ENCODE measurements at regions not wholly inside any gene's neighbourhood (a gene's known extent, or its start where the extent isn't known, plus 50 kb on each side); places are given as distances from the start of the nearest gene placed in this dataset.

- Histone ChIP-seq H3K36me3 (ENCODE audit: low read length) (no peaks in the 10 kb centered on the region), H3K9me2 (replicated peaks; ENCODE audit: insufficient read depth, low read length) (no peaks in the 10 kb centered on the region), H4K20me1 (ENCODE audit: low read depth, low read length) (no peaks in the 10 kb centered on the region), H3F3A (ENCODE audit: insufficient read depth) (no peaks in the 10 kb centered on the region), H3K4me2 (ENCODE audit: low read depth, low read length, poor library complexity, severe bottlenecking) (no peak overlapping the region), H3K9me3 (ENCODE audit: insufficient read depth, low read length) (no peaks in the 10 kb centered on the region), H3K9ac (ENCODE audit: low read length) (no peak overlapping the region), H2AFZ (ENCODE audit: low read depth, low read length, severe bottlenecking) (no peak overlapping the region), H3K27me3 (ENCODE audit: low read length) (no peaks in the 10 kb centered on the region), H3K79me2 (ENCODE audit: insufficient read depth, low read length) (no peaks in the 10 kb centered on the region), H3K4me3 (ENCODE audit: insufficient read depth, low read length, poor library complexity, severe bottlenecking) (no peak overlapping the region), H3K27ac (ENCODE audit: low read depth, low read length) (no peak overlapping the region)
- TF ChIP-seq, protein P1, sequence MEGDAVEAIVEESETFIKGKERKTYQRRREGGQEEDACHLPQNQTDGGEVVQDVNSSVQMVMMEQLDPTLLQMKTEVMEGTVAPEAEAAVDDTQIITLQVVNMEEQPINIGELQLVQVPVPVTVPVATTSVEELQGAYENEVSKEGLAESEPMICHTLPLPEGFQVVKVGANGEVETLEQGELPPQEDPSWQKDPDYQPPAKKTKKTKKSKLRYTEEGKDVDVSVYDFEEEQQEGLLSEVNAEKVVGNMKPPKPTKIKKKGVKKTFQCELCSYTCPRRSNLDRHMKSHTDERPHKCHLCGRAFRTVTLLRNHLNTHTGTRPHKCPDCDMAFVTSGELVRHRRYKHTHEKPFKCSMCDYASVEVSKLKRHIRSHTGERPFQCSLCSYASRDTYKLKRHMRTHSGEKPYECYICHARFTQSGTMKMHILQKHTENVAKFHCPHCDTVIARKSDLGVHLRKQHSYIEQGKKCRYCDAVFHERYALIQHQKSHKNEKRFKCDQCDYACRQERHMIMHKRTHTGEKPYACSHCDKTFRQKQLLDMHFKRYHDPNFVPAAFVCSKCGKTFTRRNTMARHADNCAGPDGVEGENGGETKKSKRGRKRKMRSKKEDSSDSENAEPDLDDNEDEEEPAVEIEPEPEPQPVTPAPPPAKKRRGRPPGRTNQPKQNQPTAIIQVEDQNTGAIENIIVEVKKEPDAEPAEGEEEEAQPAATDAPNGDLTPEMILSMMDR (IDR thresholded peaks at IDR 0.05; ENCODE audit: insufficient read depth, low read length, poor library complexity, severe bottlenecking) = no peak
- no peak for TF ChIP-seq EZH2phosphoT487 (conservative IDR thresholded peaks at IDR 0.05; ENCODE audit: low read length)
Observed at GRCh38 chr15:47337836-47338235, 379.5 kb upstream of the SEMA6D start.

- H3F3A ChIP-seq (ENCODE audit: insufficient read depth) = no peaks in the 10 kb centered on the region
- no peaks in the 10 kb centered on the region for H3K9me2 ChIP-seq (replicated peaks; ENCODE audit: insufficient read depth, low read length)
- no peak for TF ChIP-seq EZH2phosphoT487 (conservative IDR thresholded peaks at IDR 0.05; ENCODE audit: low read length)
- TF ChIP-seq, protein P1 (IDR thresholded peaks at IDR 0.05; ENCODE audit: insufficient read depth, low read length, poor library complexity, severe bottlenecking) = no peak
- no peak overlapping the region for H3K4me2 ChIP-seq (ENCODE audit: low read depth, low read length, poor library complexity, severe bottlenecking)
- no peaks in the 10 kb centered on the region for H3K79me2 ChIP-seq (ENCODE audit: insufficient read depth, low read length)
- H3K9ac ChIP-seq (ENCODE audit: low read length) = no peak overlapping the region
- no peak overlapping the region for H3K27ac ChIP-seq (ENCODE audit: low read depth, low read length)
- H4K20me1 ChIP-seq (ENCODE audit: low read depth, low read length) = no peaks in the 10 kb centered on the region
- H2AFZ ChIP-seq (ENCODE audit: low read depth, low read length, severe bottlenecking) = no peak overlapping the region
- no peaks in the 10 kb centered on the region for H3K36me3 ChIP-seq (ENCODE audit: low read length)
- no peak overlapping the region for H3K4me3 ChIP-seq (ENCODE audit: insufficient read depth, low read length, poor library complexity, severe bottlenecking)
- no peaks in the 10 kb centered on the region for H3K27me3 ChIP-seq (ENCODE audit: low read length)
- no peaks in the 10 kb centered on the region for H3K9me3 ChIP-seq (ENCODE audit: insufficient read depth, low read length)
Observed at GRCh38 chr15:47338771-47339170, 378.5 kb upstream of the SEMA6D start.

DNA sequence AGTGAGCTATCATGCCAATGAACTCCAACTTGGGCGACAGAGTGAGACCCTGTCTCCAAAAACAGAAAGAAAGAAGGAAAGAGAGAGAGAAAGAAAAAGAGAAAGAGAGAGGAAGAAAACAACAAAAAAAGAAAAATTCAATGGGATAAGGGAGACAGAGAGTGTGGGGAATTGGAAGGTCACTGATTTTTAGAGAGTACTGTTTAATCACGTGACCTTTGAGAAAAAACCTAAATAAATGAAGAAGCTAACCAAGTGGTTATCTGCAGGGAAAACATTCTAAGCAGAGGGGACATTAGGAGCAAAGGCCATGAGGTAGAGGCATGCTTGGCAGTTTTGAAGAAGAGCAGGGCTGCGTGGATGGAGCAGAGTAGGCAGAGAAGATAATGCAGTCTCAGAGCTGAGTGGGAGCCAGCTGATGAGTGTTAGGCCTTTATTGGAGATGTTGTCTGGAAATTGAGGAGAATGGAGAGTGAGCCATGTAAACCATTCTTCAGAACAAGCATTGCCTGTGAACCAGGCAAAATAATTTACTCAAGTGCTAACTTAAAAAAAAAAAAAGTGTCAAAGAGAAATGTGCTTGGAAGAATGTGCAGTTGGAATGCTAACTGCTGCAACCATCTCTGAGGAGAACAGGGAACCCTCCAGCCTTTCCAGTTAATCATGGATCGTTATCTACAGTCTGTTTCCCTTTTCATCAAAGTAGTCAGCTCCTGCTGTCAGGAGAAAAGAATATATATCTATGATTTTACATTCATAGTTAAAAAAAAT, 377.3 kb upstream of the SEMA6D start:
- Histone ChIP-seq H3K36me3 (ENCODE audit: low read length) (no peaks in the 10 kb centered on the region), H3K9me2 (replicated peaks; ENCODE audit: insufficient read depth, low read length) (no peaks in the 10 kb centered on the region), H3F3A (ENCODE audit: insufficient read depth) (no peaks in the 10 kb centered on the region), H3K27ac (ENCODE audit: low read depth, low read length) (no peak overlapping the region), H3K27me3 (ENCODE audit: low read length) (no peaks in the 10 kb centered on the region), H3K4me3 (ENCODE audit: insufficient read depth, low read length, poor library complexity, severe bottlenecking) (no peak overlapping the region), H3K9me3 (ENCODE audit: insufficient read depth, low read length) (no peaks in the 10 kb centered on the region), H3K9ac (ENCODE audit: low read length) (no peak overlapping the region), H3K4me2 (ENCODE audit: low read depth, low read length, poor library complexity, severe bottlenecking) (no peak overlapping the region), H4K20me1 (ENCODE audit: low read depth, low read length) (no peaks in the 10 kb centered on the region), H2AFZ (ENCODE audit: low read depth, low read length, severe bottlenecking) (no peak overlapping the region), H3K79me2 (ENCODE audit: insufficient read depth, low read length) (no peaks in the 10 kb centered on the region)
- TF ChIP-seq, protein P1 (IDR thresholded peaks at IDR 0.05; ENCODE audit: insufficient read depth, low read length, poor library complexity, severe bottlenecking) = no peak
- TF ChIP-seq EZH2phosphoT487 (conservative IDR thresholded peaks at IDR 0.05; ENCODE audit: low read length) = no peak

All from SU-DHL-6 (cell line).